Coronary artery (tissue), 2 donors: ENCODE measurements at regions not wholly inside any gene's neighbourhood (a gene's known extent, or its start where the extent isn't known, plus 50 kb on each side); places are given as distances from the start of the nearest gene placed in this dataset.
A peak's percentile ranks its signal among the peaks of the same experiment; 100 is the strongest.

Experiments used
- DNase-seq: peaks from one replicate; pipeline ENCODE4 v3.0.0-alpha.2; 2017; ENCODE audit warnings: low spot score
- H3K27ac ChIP-seq, 2 donors: fragments of 200-600 bp; sonication (generic); one replicate each; pipeline ENCODE4 v1.5.1; 2016 to 2019
- H3K4me3 ChIP-seq: fragments of 200-600 bp; sonication (generic); 2 replicates; pipeline ENCODE4 v1.5.1; 2016; ENCODE audit warnings: mild to moderate bottlenecking, moderate library complexity
- CTCF ChIP-seq: fragments of 200-600 bp; sonication (generic); IDR thresholded peaks from one replicate; pipeline ENCODE4 v1.5.1; 2019; ENCODE audit warnings: antibody characterized with exemption

GRCh38 chr9:89994988-89995613 lies 390.3 kb downstream of the GADD45G start:
- Histone ChIP-seq H3K27ac (no peak overlapping the region), H3K4me3 (no peak overlapping the region)
- no peak for TF ChIP-seq CTCF
- DNase-seq = no peak

GRCh38 chr9:89996116-89996515 lies 391.3 kb downstream of the GADD45G start:
- DNase-seq = no peak
- no peak overlapping the region for H3K27ac ChIP-seq
- TF ChIP-seq CTCF = no peak
- H3K4me3 ChIP-seq = no peak overlapping the region

GRCh38 chr9:89996773-89997172 lies 392.0 kb downstream of the GADD45G start:
- H3K4me3 ChIP-seq = no peak overlapping the region
- DNase-seq = no peak
- no peak for TF ChIP-seq CTCF
- no peak overlapping the region for H3K27ac ChIP-seq

- H3K4me3 ChIP-seq = no peak overlapping the region
- DNase-seq = no peak
- TF ChIP-seq CTCF = no peak
- no peak overlapping the region for H3K27ac ChIP-seq
These were observed 393.8 kb downstream of the GADD45G start for GRCh38 chr9:89998633-89999032.

GRCh38 chr9:89999176-89999533 lies 394.3 kb downstream of the GADD45G start:
- H3K4me3 ChIP-seq = no peak overlapping the region
- TF ChIP-seq CTCF = no peak
- no peak for DNase-seq

GRCh38 chr9:89999534-90000370 lies 394.9 kb downstream of the GADD45G start:
- Histone ChIP-seq H3K4me3 (peak overlapping the region; percentile 63), H3K27ac (peak overlapping the region; percentile 78 to 81)
- no peak for TF ChIP-seq CTCF
- peak; percentile 87 for DNase-seq

More at GRCh38 chr9:89999176-89999533, 394.3 kb downstream of the GADD45G start:
- peak overlapping the region; percentile 78 to 81 for H3K27ac ChIP-seq

- TF ChIP-seq CTCF = no peak
- no peak overlapping the region for H3K4me3 ChIP-seq
- DNase-seq = no peak
- no peak overlapping the region for H3K27ac ChIP-seq
These were observed 396.1 kb downstream of the GADD45G start for GRCh38 chr9:90000925-90001324.
